H1 (cell line): ENCODE measurements at regions not wholly inside any gene's neighbourhood (a gene's known extent, or its start where the extent isn't known, plus 50 kb on each side); places are given as distances from the start of the nearest gene placed in this dataset.

Experiments
- CTCF ChIA-PET: fragments of 300-600 bp; sonication (Branson Sonifier 250); formaldehyde crosslinking; loops from one replicate; lab custom pipeline; 2021; ENCODE audit not compliant: partially characterized antibody; lab: Charles Lee
- POLR2A ChIA-PET: fragments of 300-600 bp; sonication (Branson Sonifier 250); formaldehyde crosslinking; loops from one replicate; lab custom pipeline; 2021; ENCODE audit warnings: inconsistent platforms; ENCODE audit not compliant: partially characterized antibody; lab: Charles Lee
- DNase-seq, 2 experiments: peaks; one replicate each; pipeline versions ENCODE4 v3.0.0 to v3.0.0-alpha.2; 2010 to 2022; ENCODE audit warnings: low spot score in 2 of 2, low read depth in 1 of 2, mixed read lengths in 1 of 2
- FAIRE-seq: peaks from 2 replicates; lab custom pipeline; 2011; peaks lifted over from hg19 to GRCh38; lab: Jason Lieb, UNC
- H2AFZ ChIP-seq: 2 replicates; pipeline ENCODE4 v1.8.1; 2012; ENCODE audit warnings: low read length, inconsistent platforms
- H2AK5ac ChIP-seq: 2 replicates; pipeline ENCODE4 v1.6.1; 2013; ENCODE audit warnings: low read depth, low read length
- H2BK120ac ChIP-seq: replicated peaks from 2 replicates; pipeline ENCODE3; 2013; ENCODE audit warnings: low read depth, low read length, inconsistent platforms
- H2BK12ac ChIP-seq: 2 replicates; pipeline ENCODE4 v1.6.1; 2013; ENCODE audit warnings: low read depth, low read length
- H2BK15ac ChIP-seq: 2 replicates; pipeline ENCODE4 v1.6.1; 2013; ENCODE audit warnings: low read length
- H2BK20ac ChIP-seq: 2 replicates; pipeline ENCODE4 v1.6.1; 2013; ENCODE audit warnings: low read length
- H2BK5ac ChIP-seq: 2 replicates; pipeline ENCODE4 v1.6.1; 2013; ENCODE audit warnings: low read depth, low read length
- H3K14ac ChIP-seq: 2 replicates; pipeline ENCODE4 v1.6.1; 2013; ENCODE audit warnings: inconsistent platforms; ENCODE audit not compliant: insufficient read length
- H3K18ac ChIP-seq: 2 replicates; pipeline ENCODE4 v1.6.1; 2013; ENCODE audit warnings: low read length; ENCODE audit errors: extremely low read depth
- H3K23ac ChIP-seq: 2 replicates; pipeline ENCODE4 v1.6.1; 2013; ENCODE audit warnings: inconsistent platforms; ENCODE audit not compliant: insufficient read length
- H3K23me2 ChIP-seq: 2 replicates; pipeline ENCODE4 v1.6.1; 2013; ENCODE audit warnings: low read depth, low read length
- H3K27ac ChIP-seq: 2 replicates; pipeline ENCODE4 v1.6.1; 2011; ENCODE audit warnings: low read depth, low read length, inconsistent platforms
- H3K27me3 ChIP-seq, 4 experiments: replicated peaks in 1 of 4; 1 replicate in 1 of 4; 2 replicates in 3 of 4; pipeline versions ENCODE4 v1.6.1 to v1.8.1; 2011 to 2013; ENCODE audit warnings: low read length in 3 of 4, mild to moderate bottlenecking in 3 of 4, inconsistent platforms in 2 of 4, mixed read lengths in 2 of 4, moderate library complexity in 1 of 4; ENCODE audit not compliant: control insufficient read depth in 3 of 4, insufficient read depth in 3 of 4; ENCODE audit errors: extremely low read depth in 1 of 4
- H3K36me3 ChIP-seq, 4 experiments: 2 replicates each; pipeline versions ENCODE4 v1.6.1 to v1.8.1; 2011 to 2013; ENCODE audit warnings: mild to moderate bottlenecking in 4 of 4, low read length in 3 of 4, moderate library complexity in 2 of 4, control low read depth in 1 of 4, inconsistent platforms in 1 of 4; ENCODE audit not compliant: insufficient read depth in 4 of 4, control insufficient read depth in 2 of 4
- H3K4ac ChIP-seq: replicated peaks from 2 replicates; pipeline ENCODE3; 2013; ENCODE audit warnings: low read length, low read depth, mixed read lengths, inconsistent platforms; ENCODE audit not compliant: insufficient read length
- H3K4me1 ChIP-seq, 4 experiments: replicated peaks in 1 of 4; 1 replicate in 1 of 4; 2 replicates in 3 of 4; pipeline versions ENCODE4 v1.6.1 to v1.8.1; 2011 to 2013; ENCODE audit warnings: low read length in 3 of 4, inconsistent platforms in 2 of 4, mixed read lengths in 1 of 4; ENCODE audit not compliant: insufficient read depth in 4 of 4, control insufficient read depth in 3 of 4
- H3K4me2 ChIP-seq, 2 experiments: 2 replicates each; pipeline versions ENCODE4 v1.6.1 to v1.8.1; 2011 to 2013; ENCODE audit warnings: low read depth in 2 of 2, low read length in 2 of 2, control low read depth in 1 of 2, inconsistent platforms in 1 of 2, mild to moderate bottlenecking in 1 of 2; ENCODE audit not compliant: insufficient read depth in 1 of 2
- H3K4me3 ChIP-seq, 4 experiments: fragments of 200-600, 300-600 bp in 1 of 4; sonication (generic), shearing (Covaris generic), sonication (Bioruptor Twin) in 1 of 4; 2 replicates each; pipeline versions ENCODE4 v1.5.1 to v1.8.1; 2011 to 2016; ENCODE audit warnings: low read length in 4 of 4, low read depth in 3 of 4, control low read depth in 2 of 4, inconsistent platforms in 2 of 4, mild to moderate bottlenecking in 2 of 4, mixed read lengths in 1 of 4, moderate library complexity in 1 of 4; ENCODE audit not compliant: insufficient read depth in 2 of 4; ENCODE audit errors: extremely low read depth in 1 of 4
- H3K56ac ChIP-seq: replicated peaks from 2 replicates; pipeline ENCODE3; 2013; ENCODE audit warnings: low read depth, mild to moderate bottlenecking, mixed read lengths, low read length, inconsistent platforms; ENCODE audit not compliant: insufficient read length
- H3K79me1 ChIP-seq: 2 replicates; pipeline ENCODE4 v1.6.1; 2013; ENCODE audit warnings: low read depth, low read length, control low read depth
- H3K79me2 ChIP-seq, 2 experiments: 2 replicates each; pipeline versions ENCODE4 v1.6.1 to v1.8.1; 2012 to 2013; ENCODE audit warnings: low read length in 2 of 2, mild to moderate bottlenecking in 2 of 2, inconsistent platforms in 1 of 2; ENCODE audit not compliant: insufficient read depth in 2 of 2, control insufficient read depth in 1 of 2
- H3K9ac ChIP-seq, 4 experiments: replicated peaks in 1 of 4; 1 replicate in 1 of 4; 2 replicates in 3 of 4; pipeline versions ENCODE4 v1.6.1 to v1.8.1; 2011 to 2013; ENCODE audit warnings: low read depth in 3 of 4, low read length in 3 of 4, control low read depth in 2 of 4, mild to moderate bottlenecking in 2 of 4, moderate library complexity in 2 of 4, inconsistent platforms in 1 of 4; ENCODE audit errors: extremely low read depth in 1 of 4
- H3K9me3 ChIP-seq, 2 experiments: 2 replicates each; pipeline versions ENCODE4 v1.6.1 to v1.8.1; 2012 to 2013; ENCODE audit warnings: mild to moderate bottlenecking in 2 of 2, moderate library complexity in 2 of 2, control low read depth in 1 of 2, inconsistent platforms in 1 of 2, low read depth in 1 of 2, low read length in 1 of 2, mixed read lengths in 1 of 2; ENCODE audit not compliant: insufficient read depth in 2 of 2
- H4K20me1 ChIP-seq, 2 experiments: replicated peaks in 1 of 2; 2 replicates each; pipeline versions ENCODE3 to v1.8.1; 2011 to 2013; ENCODE audit warnings: inconsistent platforms in 2 of 2, low read length in 2 of 2, mild to moderate bottlenecking in 1 of 2; ENCODE audit not compliant: insufficient read depth in 2 of 2, control insufficient read depth in 1 of 2
- H4K5ac ChIP-seq: 2 replicates; pipeline ENCODE4 v1.6.1; 2013; ENCODE audit warnings: low read length, low read depth, mixed read lengths, inconsistent platforms; ENCODE audit not compliant: insufficient read length
- H4K8ac ChIP-seq: 2 replicates; pipeline ENCODE4 v1.8.0; 2013; ENCODE audit warnings: mild to moderate bottlenecking, moderate library complexity, low read length, inconsistent platforms; ENCODE audit not compliant: insufficient read depth; ENCODE audit errors: extremely low read depth
- H4K91ac ChIP-seq: replicated peaks from 2 replicates; pipeline ENCODE3; 2013; ENCODE audit warnings: low read length, mixed read lengths, inconsistent platforms; ENCODE audit not compliant: insufficient read length
- BACH1 ChIP-seq: IDR thresholded peaks from 2 replicates; pipeline ENCODE4 v1.6.1; 2012; ENCODE audit warnings: low read length, improper control_type of control experiment
- CBX8 ChIP-seq: fragments of 300-800, 300-1000 bp; sonication (generic); IDR thresholded peaks from 2 replicates; pipeline ENCODE4 v1.7.1; 2016; ENCODE audit warnings: low read depth, low read length, borderline replicate concordance
- CHD2 ChIP-seq: IDR thresholded peaks from 2 replicates; pipeline ENCODE4 v1.6.1; 2012; ENCODE audit warnings: low read length, improper control_type of control experiment
- GTF2F1 ChIP-seq: IDR thresholded peaks from 2 replicates; pipeline ENCODE4 v1.6.1; 2012; ENCODE audit warnings: low read depth, low read length, improper control_type of control experiment, borderline replicate concordance
- KDM5A ChIP-seq: fragments of 200-600 bp; IDR thresholded peaks from 2 replicates; pipeline ENCODE4 v1.7.1; 2012; ENCODE audit warnings: mild to moderate bottlenecking, low read length, inconsistent platforms, mixed read lengths
- MAFK ChIP-seq: IDR thresholded peaks from 2 replicates; pipeline ENCODE4 v1.6.1; 2012; ENCODE audit warnings: low read depth, mild to moderate bottlenecking, improper control_type of control experiment, low read length
- POLR2A ChIP-seq, 2 experiments: IDR thresholded peaks; 1 replicate in 1 of 2; 2 replicates in 1 of 2; pipeline ENCODE4 v1.6.1; 2011; ENCODE audit warnings: low read depth in 2 of 2, low read length in 2 of 2, mild to moderate bottlenecking in 2 of 2; ENCODE audit errors: control extremely low read depth in 1 of 2
- POLR2AphosphoS5 ChIP-seq: IDR thresholded peaks from 2 replicates; pipeline ENCODE4 v1.6.1; 2011; ENCODE audit warnings: low read depth, low read length
- POU5F1 ChIP-seq: IDR thresholded peaks from 2 replicates; pipeline ENCODE4 v1.6.1; 2011; ENCODE audit warnings: low read depth, mild to moderate bottlenecking, low read length, moderate library complexity
- RFX5 ChIP-seq: IDR thresholded peaks from 2 replicates; pipeline ENCODE4 v1.6.1; 2011; ENCODE audit warnings: low read depth, low read length, improper control_type of control experiment, borderline replicate concordance
- RXRA ChIP-seq: IDR thresholded peaks from 2 replicates; pipeline ENCODE4 v1.6.1; 2011; ENCODE audit warnings: low read depth, mild to moderate bottlenecking, low read length, moderate library complexity; ENCODE audit not compliant: insufficient read depth
- SAP30 ChIP-seq: fragments of 300-600 bp; sonication (generic); IDR thresholded peaks from 2 replicates; pipeline ENCODE4 v1.7.1; 2012; ENCODE audit warnings: low read length, moderate library complexity, mild to moderate bottlenecking, inconsistent platforms; ENCODE audit not compliant: insufficient read depth, insufficient replicate concordance
- SP2 ChIP-seq: IDR thresholded peaks from 2 replicates; pipeline ENCODE4 v1.6.1; 2012; ENCODE audit warnings: mild to moderate bottlenecking, low read length, inconsistent platforms
- TBP ChIP-seq: IDR thresholded peaks from 2 replicates; pipeline ENCODE4 v1.6.1; 2011; ENCODE audit warnings: low read depth, low read length, improper control_type of control experiment
- TCF12 ChIP-seq: IDR thresholded peaks from 2 replicates; pipeline ENCODE4 v1.6.1; 2011; ENCODE audit warnings: low read depth, mild to moderate bottlenecking, low read length
- WGBS, 2 experiments: shearing (Covaris generic) in 1 of 2; methylation state at CpG; one replicate each; pipeline versions ENCODE4 v1.1.6 to v1.1.7; 2013 to 2015; ENCODE audit warnings: low lambda C conversion rate in 2 of 2, mixed read lengths in 2 of 2, inconsistent platforms in 1 of 2, low coverage in 1 of 2, missing lambda C conversion rate in 1 of 2; ENCODE audit not compliant: insufficient replicate concordance in 2 of 2, insufficient coverage in 1 of 2, insufficient read length in 1 of 2; ENCODE audit errors: extremely low coverage in 1 of 2, missing lambda C conversion rate in 1 of 2; 5-methylcytosine and 5-hydroxymethylcytosine counted together

GRCh38 chr1:71273334-71273733 is 192.5 kb upstream of the ZRANB2 start:
- H3K56ac ChIP-seq, result no peak overlapping the region
- H3K27me3 ChIP-seq, result no peaks in the 10 kb centered on the region
- no peak overlapping the region for H4K91ac ChIP-seq
- H3K18ac ChIP-seq, result no peak overlapping the region
- no peak overlapping the region for H2BK5ac ChIP-seq
- no peaks in the 10 kb centered on the region for H3K9me3 ChIP-seq
- H3K27ac ChIP-seq, result no peak overlapping the region
- H4K8ac ChIP-seq, result no peak overlapping the region
- DNase-seq (no peak), FAIRE-seq (no peak)
- no peak overlapping the region for H2BK12ac ChIP-seq
- H4K20me1 ChIP-seq, result no peaks in the 10 kb centered on the region
- no peak overlapping the region for H3K4me2 ChIP-seq
- no peak overlapping the region for H2AFZ ChIP-seq
- no peaks in the 10 kb centered on the region for H3K79me1 ChIP-seq
- H3K14ac ChIP-seq, result no peak overlapping the region
- no peak overlapping the region for H3K23ac ChIP-seq
- H2BK15ac ChIP-seq, result no peak overlapping the region
- WGBS, 2 experiments, result 92% methylated on average over 3 of the region's 6 CpGs; no CpG with 5 or more reads in 1 of the 2 experiments
- no peak overlapping the region for H3K4ac ChIP-seq
- POLR2A ChIA-PET, result no interaction called here
- H2BK20ac ChIP-seq, result no peak overlapping the region
- CTCF ChIA-PET, result interaction anchor here (1.1 to 1.9 kb wide), 2 partner anchors 27 to 84 kb away, joined by 3 to 4 read pairs; no protein-coding TSS in a partner anchor
- no peak overlapping the region for H3K4me3 ChIP-seq
- no peaks in the 10 kb centered on the region for H3K23me2 ChIP-seq
- no peaks in the 10 kb centered on the region for H3K4me1 ChIP-seq
- H3K79me2 ChIP-seq, result no peaks in the 10 kb centered on the region
- no peak overlapping the region for H4K5ac ChIP-seq
- no peak overlapping the region for H2AK5ac ChIP-seq
- H2BK120ac ChIP-seq, result no peak overlapping the region
- no peaks in the 10 kb centered on the region for H3K36me3 ChIP-seq
- H3K9ac ChIP-seq, result no peak overlapping the region
- TF ChIP-seq GTF2F1 (no peak), SAP30 (no peak), POLR2A (IDR thresholded peaks at IDR 0.05; ENCODE audit: control extremely low read depth in 1 of 2, low read depth in 2 of 2, low read length in 2 of 2) (no peak), RXRA (no peak), TCF12 (no peak), CHD2 (no peak), SP2 (no peak), KDM5A (no peak), POLR2AphosphoS5 (no peak), CBX8 (no peak), POU5F1 (no peak), TBP (no peak), RFX5 (no peak), BACH1 (no peak), MAFK (no peak)
